ENCODE measurements at regions not wholly inside any gene's neighbourhood (a gene's known extent, or its start where the extent isn't known, plus 50 kb on each side); places are given as distances from the start of the nearest gene placed in this dataset.

DNA sequence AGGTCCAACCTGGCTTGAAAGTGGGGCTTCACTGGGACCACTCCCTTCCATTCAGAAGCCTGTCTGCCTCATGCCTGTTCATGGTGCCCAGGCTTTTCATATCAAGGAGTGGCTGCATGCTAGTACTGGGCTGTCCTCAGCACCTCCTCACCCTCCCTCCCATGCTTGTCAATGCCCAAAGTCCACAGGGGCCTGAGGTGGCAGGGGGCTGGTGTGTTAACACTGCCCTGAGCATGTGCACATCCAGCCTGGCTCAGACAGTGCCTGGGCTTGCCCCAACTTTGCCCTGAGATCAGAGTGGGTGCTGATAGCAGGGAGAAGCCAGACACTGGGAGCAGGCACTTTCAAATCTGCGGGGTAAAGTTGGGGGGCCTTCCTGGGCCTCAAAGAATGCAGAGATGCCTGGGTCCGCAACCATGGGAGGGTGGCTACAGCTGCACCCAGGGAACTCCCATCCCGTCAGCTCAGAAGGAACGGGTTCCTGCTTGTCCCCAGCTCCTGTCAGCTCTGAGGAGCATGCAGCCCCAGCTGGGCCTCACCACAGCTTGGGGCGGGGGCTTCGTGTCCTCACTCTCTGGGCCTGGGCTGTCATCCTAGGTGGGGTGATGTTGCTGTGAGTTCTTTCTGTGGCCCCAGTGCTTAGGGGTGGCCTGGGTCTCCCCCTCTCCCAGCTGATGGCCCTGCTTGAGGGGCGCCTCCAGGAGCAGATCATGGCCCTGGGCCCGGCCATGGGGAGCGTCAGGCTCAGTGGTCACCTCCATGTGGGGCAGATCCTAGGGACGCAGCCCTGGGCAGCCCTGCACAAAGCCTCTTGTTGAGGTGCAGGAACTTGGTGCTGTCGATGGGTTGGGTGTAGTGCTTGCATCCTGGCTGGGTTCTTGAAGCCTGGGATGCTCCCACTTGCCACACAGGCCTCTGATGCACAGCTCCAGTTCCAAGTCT, 830.6 kb upstream of the SLITRK5 start:
- Mint-ChIP-seq H3K4me1 (peaks cover 4% of the 10 kb centered on the region), H3K9me3 (peaks cover 23% of the 10 kb centered on the region), H3K4me3 (no peak overlapping the region), H3K27me3 (ENCODE audit: insufficient read depth) (no peaks in the 10 kb centered on the region), H3K36me3 (ENCODE audit: low read depth) (peaks cover 13% of the 10 kb centered on the region), H3K27ac (no peak overlapping the region)
- Histone ChIP-seq H3K36me3 (ENCODE audit: control insufficient read depth, insufficient read depth, low read length) (no peaks in the 10 kb centered on the region), H3K4me1 (ENCODE audit: control insufficient read depth, insufficient read depth, low read length) (no peaks in the 10 kb centered on the region), H3K9me3 (ENCODE audit: control insufficient read depth, low read length) (peaks cover 35% of the 10 kb centered on the region), H3K9ac (ENCODE audit: extremely low read depth, low read length, poor library complexity, severe bottlenecking) (no peak overlapping the region), H3K4me3 (ENCODE audit: low read length) (no peak overlapping the region), H3K27me3 (ENCODE audit: control insufficient read depth, insufficient read depth, low read length, poor library complexity, severe bottlenecking) (no peaks in the 10 kb centered on the region), H3K27ac (ENCODE audit: low read depth, low read length) (no peak overlapping the region)
- TF ChIP-seq, protein P1, sequence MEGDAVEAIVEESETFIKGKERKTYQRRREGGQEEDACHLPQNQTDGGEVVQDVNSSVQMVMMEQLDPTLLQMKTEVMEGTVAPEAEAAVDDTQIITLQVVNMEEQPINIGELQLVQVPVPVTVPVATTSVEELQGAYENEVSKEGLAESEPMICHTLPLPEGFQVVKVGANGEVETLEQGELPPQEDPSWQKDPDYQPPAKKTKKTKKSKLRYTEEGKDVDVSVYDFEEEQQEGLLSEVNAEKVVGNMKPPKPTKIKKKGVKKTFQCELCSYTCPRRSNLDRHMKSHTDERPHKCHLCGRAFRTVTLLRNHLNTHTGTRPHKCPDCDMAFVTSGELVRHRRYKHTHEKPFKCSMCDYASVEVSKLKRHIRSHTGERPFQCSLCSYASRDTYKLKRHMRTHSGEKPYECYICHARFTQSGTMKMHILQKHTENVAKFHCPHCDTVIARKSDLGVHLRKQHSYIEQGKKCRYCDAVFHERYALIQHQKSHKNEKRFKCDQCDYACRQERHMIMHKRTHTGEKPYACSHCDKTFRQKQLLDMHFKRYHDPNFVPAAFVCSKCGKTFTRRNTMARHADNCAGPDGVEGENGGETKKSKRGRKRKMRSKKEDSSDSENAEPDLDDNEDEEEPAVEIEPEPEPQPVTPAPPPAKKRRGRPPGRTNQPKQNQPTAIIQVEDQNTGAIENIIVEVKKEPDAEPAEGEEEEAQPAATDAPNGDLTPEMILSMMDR (conservative IDR thresholded peaks at IDR 0.05), result no peak
- WGBS, 2 experiments (ENCODE audit: insufficient coverage in 1 of 2, insufficient read length in 1 of 2), result 92 to 100% methylated on average over 3 to 11 of the region's 11 CpGs
- DNase-seq, result no peak

DNA sequence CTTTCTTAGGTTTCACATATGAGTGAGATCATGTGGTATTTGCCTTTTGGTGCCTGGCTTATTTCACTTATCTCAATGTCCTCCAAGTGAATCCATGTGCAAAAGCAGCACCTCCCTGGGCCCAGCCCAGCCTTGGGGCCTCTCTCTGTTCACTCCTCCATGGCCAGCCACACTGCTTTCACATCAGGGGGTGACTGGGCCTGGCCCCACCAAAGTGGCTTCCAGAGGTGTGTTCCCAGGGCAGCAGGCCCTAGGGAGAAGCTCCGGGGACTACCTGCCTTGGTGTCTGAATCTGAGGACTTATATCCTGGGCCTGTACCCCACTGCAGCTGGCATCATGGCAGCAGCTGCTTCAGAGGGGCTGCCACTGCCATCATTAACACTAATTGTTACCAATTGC, 829.9 kb upstream of the SLITRK5 start:
- peaks cover 9% of the 10 kb centered on the region for H3K36me3 Mint-ChIP-seq (ENCODE audit: low read depth)
- Histone ChIP-seq H3K27ac (ENCODE audit: low read depth, low read length) (no peak overlapping the region), H3K9me3 (ENCODE audit: control insufficient read depth, low read length) (peaks cover 28% of the 10 kb centered on the region), H3K36me3 (ENCODE audit: control insufficient read depth, insufficient read depth, low read length) (no peaks in the 10 kb centered on the region), H3K27me3 (ENCODE audit: control insufficient read depth, insufficient read depth, low read length, poor library complexity, severe bottlenecking) (no peaks in the 10 kb centered on the region), H3K4me1 (ENCODE audit: control insufficient read depth, insufficient read depth, low read length) (no peaks in the 10 kb centered on the region), H3K4me3 (ENCODE audit: low read length) (no peak overlapping the region), H3K9ac (ENCODE audit: extremely low read depth, low read length, poor library complexity, severe bottlenecking) (no peak overlapping the region)
- peaks cover 4% of the 10 kb centered on the region for H3K4me1 Mint-ChIP-seq
- WGBS, 2 experiments (ENCODE audit: insufficient coverage in 1 of 2, insufficient read length in 1 of 2), result 87% methylated on average over 1 of the region's 1 CpG; no CpG with 5 or more reads in 1 of the 2 experiments
- TF ChIP-seq, protein P1 (conservative IDR thresholded peaks at IDR 0.05), result no peak
- no peak overlapping the region for H3K4me3 Mint-ChIP-seq
- no peak overlapping the region for H3K27ac Mint-ChIP-seq
- peaks cover 16% of the 10 kb centered on the region for H3K9me3 Mint-ChIP-seq
- no peaks in the 10 kb centered on the region for H3K27me3 Mint-ChIP-seq (ENCODE audit: insufficient read depth)
- DNase-seq, result no peak

DNA sequence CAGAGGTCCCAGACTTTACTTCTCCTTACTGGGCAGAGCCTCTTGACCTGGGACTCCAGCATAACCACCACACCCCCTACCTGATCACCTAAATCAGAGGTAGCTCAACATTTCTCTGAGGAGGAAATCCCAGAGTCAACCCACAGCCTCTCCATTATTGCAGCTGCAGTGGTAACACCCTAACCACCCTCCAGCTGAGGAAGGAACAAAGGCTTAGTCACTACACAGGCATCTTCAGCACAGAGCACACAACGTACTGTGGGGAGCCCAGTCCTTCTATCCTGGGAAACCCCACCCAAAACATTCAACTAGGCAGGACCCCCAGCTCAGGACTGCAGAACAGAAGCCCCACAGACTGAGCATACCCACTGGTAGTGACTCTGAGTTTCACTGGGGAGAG, 824.7 kb upstream of the SLITRK5 start:
- no peaks in the 10 kb centered on the region for H3K27me3 Mint-ChIP-seq (ENCODE audit: insufficient read depth)
- H3K27me3 ChIP-seq (ENCODE audit: control insufficient read depth, insufficient read depth, low read length, poor library complexity, severe bottlenecking), result no peaks in the 10 kb centered on the region

More for the DNA sequence above, 824.7 kb upstream of the SLITRK5 start:
- Mint-ChIP-seq H3K9me3 (no peaks in the 10 kb centered on the region), H3K4me1 (no peaks in the 10 kb centered on the region), H3K4me3 (no peak overlapping the region), H3K36me3 (ENCODE audit: low read depth) (no peaks in the 10 kb centered on the region), H3K27ac (no peak overlapping the region)
- WGBS, 2 experiments (ENCODE audit: insufficient coverage in 1 of 2, insufficient read length in 1 of 2), result 67% methylated on average over 1 of the region's 1 CpG; no CpG with 5 or more reads in 1 of the 2 experiments
- H3K4me1 ChIP-seq (ENCODE audit: control insufficient read depth, insufficient read depth, low read length), result no peaks in the 10 kb centered on the region
- TF ChIP-seq, protein P1 (conservative IDR thresholded peaks at IDR 0.05), result no peak
- no peak overlapping the region for H3K27ac ChIP-seq (ENCODE audit: low read depth, low read length)
- no peaks in the 10 kb centered on the region for H3K36me3 ChIP-seq (ENCODE audit: control insufficient read depth, insufficient read depth, low read length)
- H3K4me3 ChIP-seq (ENCODE audit: low read length), result no peak overlapping the region
- no peak overlapping the region for H3K9ac ChIP-seq (ENCODE audit: extremely low read depth, low read length, poor library complexity, severe bottlenecking)
- no peak for DNase-seq
- H3K9me3 ChIP-seq (ENCODE audit: control insufficient read depth, low read length), result no peaks in the 10 kb centered on the region

Measured in endodermal cell (in vitro differentiated cells).